Suprapubic skin (tissue), 4 donors: ENCODE measurements at regions not wholly inside any gene's neighbourhood (a gene's known extent, or its start where the extent isn't known, plus 50 kb on each side); places are given as distances from the start of the nearest gene placed in this dataset.

Experiments used
- DNase-seq, 2 donors: peaks; one replicate each; pipeline ENCODE4 v3.0.0-alpha.2; 2019; ENCODE audit warnings: low spot score in 2 of 2
- H3K27ac ChIP-seq: fragments of 200-600 bp; sonication (generic); one replicate; pipeline ENCODE4 v1.5.1; 2019
- H3K27me3 ChIP-seq: fragments of 200-600 bp; sonication (generic); one replicate; pipeline ENCODE4 v1.5.1; 2019
- H3K36me3 ChIP-seq: fragments of 200-600 bp; sonication (generic); one replicate; pipeline ENCODE4 v1.5.1; 2019
- H3K4me1 ChIP-seq: fragments of 200-600 bp; sonication (generic); one replicate; pipeline ENCODE4 v1.5.1; 2019
- H3K4me3 ChIP-seq: fragments of 200-600 bp; sonication (generic); one replicate; pipeline ENCODE4 v1.5.1; 2019; ENCODE audit warnings: mild to moderate bottlenecking
- H3K9me3 ChIP-seq: fragments of 200-600 bp; sonication (generic); one replicate; pipeline ENCODE4 v1.5.1; 2019
- EP300 ChIP-seq: sonication (generic); formaldehyde crosslinking; IDR thresholded peaks from one replicate; pipeline ENCODE4 v1.6.1; 2017; ENCODE audit warnings: antibody characterized with exemption
- POLR2A ChIP-seq, 2 donors: fragments of 450-650 bp; IDR thresholded peaks; one replicate each; pipeline ENCODE4 v1.6.1; 2017; ENCODE audit warnings: antibody characterized with exemption in 2 of 2, mild to moderate bottlenecking in 2 of 2, moderate library complexity in 2 of 2
- POLR2AphosphoS5 ChIP-seq, 3 donors: sonication (generic); formaldehyde crosslinking; IDR thresholded peaks; one replicate each; pipeline ENCODE4 v1.6.1; 2017; ENCODE audit warnings: antibody characterized with exemption in 3 of 3
- WGBS: methylation state at CpG from one replicate; pipeline ENCODE4 v1.1.5; 2018; 5-methylcytosine and 5-hydroxymethylcytosine counted together
- TF ChIP-seq, protein P1 (sequence below), 2 donors: fragments of 200-600 bp in 1 of 2; fragments of 450-650 bp in 1 of 2; sonication (generic) in 1 of 2; IDR thresholded peaks; one replicate each; pipeline ENCODE4 v1.5.1; 2016 to 2019; ENCODE audit warnings: antibody characterized with exemption in 2 of 2, mild to moderate bottlenecking in 1 of 2, moderate library complexity in 1 of 2

DNA sequence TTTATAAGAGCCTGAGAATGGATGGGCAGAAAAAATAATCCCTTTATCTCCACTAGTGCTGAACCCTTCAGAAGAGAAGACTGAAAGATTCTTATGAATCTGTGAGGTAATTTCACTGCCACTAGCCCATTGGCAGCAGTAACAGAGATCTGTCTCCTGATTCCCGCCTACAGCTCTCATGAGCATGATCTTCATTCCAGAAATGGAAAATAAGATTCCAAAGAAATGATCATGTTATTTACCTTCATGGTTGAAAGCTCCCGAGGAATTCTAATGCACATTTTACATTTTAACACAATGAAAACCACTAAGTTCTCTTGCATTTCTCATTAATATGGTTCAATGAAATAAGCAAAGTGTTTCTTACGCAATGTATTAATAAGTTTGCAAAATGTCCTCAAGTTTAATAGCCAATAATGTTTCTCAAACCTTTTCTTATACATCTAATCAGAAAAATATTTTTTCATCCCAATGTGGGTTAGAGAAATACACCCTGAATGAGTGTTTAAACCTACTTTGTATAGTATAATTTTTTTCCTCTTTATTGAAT, 905.6 kb downstream of the TMEM182 start:
- TF ChIP-seq POLR2AphosphoS5 (IDR thresholded peaks at IDR 0.05) = no peak
- no peak for TF ChIP-seq POLR2A (IDR thresholded peaks at IDR 0.05)
- no peak for TF ChIP-seq EP300
- TF ChIP-seq, protein P1, sequence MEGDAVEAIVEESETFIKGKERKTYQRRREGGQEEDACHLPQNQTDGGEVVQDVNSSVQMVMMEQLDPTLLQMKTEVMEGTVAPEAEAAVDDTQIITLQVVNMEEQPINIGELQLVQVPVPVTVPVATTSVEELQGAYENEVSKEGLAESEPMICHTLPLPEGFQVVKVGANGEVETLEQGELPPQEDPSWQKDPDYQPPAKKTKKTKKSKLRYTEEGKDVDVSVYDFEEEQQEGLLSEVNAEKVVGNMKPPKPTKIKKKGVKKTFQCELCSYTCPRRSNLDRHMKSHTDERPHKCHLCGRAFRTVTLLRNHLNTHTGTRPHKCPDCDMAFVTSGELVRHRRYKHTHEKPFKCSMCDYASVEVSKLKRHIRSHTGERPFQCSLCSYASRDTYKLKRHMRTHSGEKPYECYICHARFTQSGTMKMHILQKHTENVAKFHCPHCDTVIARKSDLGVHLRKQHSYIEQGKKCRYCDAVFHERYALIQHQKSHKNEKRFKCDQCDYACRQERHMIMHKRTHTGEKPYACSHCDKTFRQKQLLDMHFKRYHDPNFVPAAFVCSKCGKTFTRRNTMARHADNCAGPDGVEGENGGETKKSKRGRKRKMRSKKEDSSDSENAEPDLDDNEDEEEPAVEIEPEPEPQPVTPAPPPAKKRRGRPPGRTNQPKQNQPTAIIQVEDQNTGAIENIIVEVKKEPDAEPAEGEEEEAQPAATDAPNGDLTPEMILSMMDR (IDR thresholded peaks at IDR 0.05) = no peak
- 86% methylated on average over 3 of the region's 3 CpGs for WGBS
- Histone ChIP-seq H3K9me3 (no peaks in the 10 kb centered on the region), H3K36me3 (no peaks in the 10 kb centered on the region), H3K27me3 (no peaks in the 10 kb centered on the region), H3K27ac (no peak overlapping the region), H3K4me3 (no peak overlapping the region), H3K4me1 (no peaks in the 10 kb centered on the region)
- no peak for DNase-seq

DNA sequence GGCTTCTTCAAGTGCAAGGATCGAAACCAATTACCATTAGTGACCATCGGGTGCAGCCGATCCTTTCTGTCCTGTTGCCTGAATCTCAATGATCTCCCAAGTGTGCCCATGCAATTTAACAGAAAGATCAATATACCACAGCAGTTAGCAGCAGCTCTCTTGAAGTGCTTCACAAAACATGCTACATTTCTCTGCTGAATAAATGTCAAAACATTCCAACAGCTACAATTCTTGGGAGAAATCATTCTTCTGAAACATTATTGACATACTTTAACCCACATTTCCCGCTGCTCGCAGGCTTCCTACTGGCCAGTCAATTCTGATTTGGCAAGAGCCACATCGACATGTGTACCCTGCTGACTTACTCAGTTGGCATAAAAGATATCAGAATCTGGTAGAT, 907.7 kb downstream of the TMEM182 start:
- Histone ChIP-seq H3K4me3 (no peak overlapping the region), H3K4me1 (no peaks in the 10 kb centered on the region), H3K27ac (no peak overlapping the region), H3K27me3 (no peaks in the 10 kb centered on the region), H3K9me3 (peaks cover 5% of the 10 kb centered on the region), H3K36me3 (no peaks in the 10 kb centered on the region)
- WGBS = 86% methylated on average over 6 of the region's 6 CpGs
- TF ChIP-seq EP300 = no peak
- no peak for TF ChIP-seq POLR2AphosphoS5 (IDR thresholded peaks at IDR 0.05)
- no peak for TF ChIP-seq POLR2A (IDR thresholded peaks at IDR 0.05)
- TF ChIP-seq, protein P1 (IDR thresholded peaks at IDR 0.05) = no peak
- DNase-seq = no peak
